ENCODE measurements at regions not wholly inside any gene's neighbourhood (a gene's known extent, or its start where the extent isn't known, plus 50 kb on each side); places are given as distances from the start of the nearest gene placed in this dataset.

GRCh38 chr3:137148406-137148805, 190.6 kb downstream of the IL20RB start:
- ChIA-PET CTCF (ENCODE audit: low intra/inter-chr PET ratio, low total read pairs) (no interaction called here), POLR2A (no interaction called here)
- Histone ChIP-seq H3K27me3 (ENCODE audit: control insufficient read depth in 1 of 2, insufficient read depth in 2 of 2, low read length in 2 of 2) (no peaks in the 10 kb centered on the region; a peak in 2 of 5 replicates), H3K9me3 (ENCODE audit: low read length) (no peaks in the 10 kb centered on the region), H4K20me1 (ENCODE audit: insufficient read depth, low read length) (no peaks in the 10 kb centered on the region), H3K36me3 (replicated peaks in 1 of 2; ENCODE audit: control insufficient read depth in 1 of 2, insufficient read depth in 2 of 2, low read length in 2 of 2) (no peaks in the 10 kb centered on the region), H2AFZ (ENCODE audit: low read length) (no peak overlapping the region), H3K27ac (ENCODE audit: extremely low read length, insufficient read depth, low read length) (no peak overlapping the region), H3K4me2 (ENCODE audit: low read depth, low read length) (no peak overlapping the region), H3K4me1 (ENCODE audit: insufficient read depth, low read length) (no peaks in the 10 kb centered on the region), H3K9ac (ENCODE audit: insufficient read depth, low read depth, low read length) (no peak overlapping the region), H3K79me2 (ENCODE audit: insufficient read depth, low read length) (no peaks in the 10 kb centered on the region), H3K4me3 (replicated peaks in 1 of 3; ENCODE audit: insufficient read depth in 1 of 3, low read depth in 2 of 3, low read length in 3 of 3) (no peak overlapping the region)
- TF ChIP-seq CBFB (CRISPR knock-in tag; IDR thresholded peaks at IDR 0.05) = no peak
- no peak for TF ChIP-seq NFATC3 (CRISPR knock-in tag; IDR thresholded peaks at IDR 0.05)
- TF ChIP-seq U2AF2 (IDR thresholded peaks at IDR 0.05; ENCODE audit: low read depth, low read length) = no peak
- no peak for TF ChIP-seq RXRB (CRISPR knock-in tag; IDR thresholded peaks at IDR 0.05; ENCODE audit: borderline replicate concordance)
- TF ChIP-seq ZSCAN9 (CRISPR knock-in tag; IDR thresholded peaks at IDR 0.05; ENCODE audit: borderline replicate concordance) = no peak
- TF ChIP-seq ZNF549 (CRISPR knock-in tag; IDR thresholded peaks at IDR 0.05) = no peak
- no peak for TF ChIP-seq MTA1 (CRISPR knock-in tag; IDR thresholded peaks at IDR 0.05; ENCODE audit: borderline replicate concordance)
- TF ChIP-seq ZNF207 (IDR thresholded peaks at IDR 0.05; ENCODE audit: borderline replicate concordance) = no peak
- TF ChIP-seq CCAR2 (optimal IDR thresholded peaks at IDR 0.05; ENCODE audit: low read depth, low read length) = no peak
- TF ChIP-seq, protein P1, sequence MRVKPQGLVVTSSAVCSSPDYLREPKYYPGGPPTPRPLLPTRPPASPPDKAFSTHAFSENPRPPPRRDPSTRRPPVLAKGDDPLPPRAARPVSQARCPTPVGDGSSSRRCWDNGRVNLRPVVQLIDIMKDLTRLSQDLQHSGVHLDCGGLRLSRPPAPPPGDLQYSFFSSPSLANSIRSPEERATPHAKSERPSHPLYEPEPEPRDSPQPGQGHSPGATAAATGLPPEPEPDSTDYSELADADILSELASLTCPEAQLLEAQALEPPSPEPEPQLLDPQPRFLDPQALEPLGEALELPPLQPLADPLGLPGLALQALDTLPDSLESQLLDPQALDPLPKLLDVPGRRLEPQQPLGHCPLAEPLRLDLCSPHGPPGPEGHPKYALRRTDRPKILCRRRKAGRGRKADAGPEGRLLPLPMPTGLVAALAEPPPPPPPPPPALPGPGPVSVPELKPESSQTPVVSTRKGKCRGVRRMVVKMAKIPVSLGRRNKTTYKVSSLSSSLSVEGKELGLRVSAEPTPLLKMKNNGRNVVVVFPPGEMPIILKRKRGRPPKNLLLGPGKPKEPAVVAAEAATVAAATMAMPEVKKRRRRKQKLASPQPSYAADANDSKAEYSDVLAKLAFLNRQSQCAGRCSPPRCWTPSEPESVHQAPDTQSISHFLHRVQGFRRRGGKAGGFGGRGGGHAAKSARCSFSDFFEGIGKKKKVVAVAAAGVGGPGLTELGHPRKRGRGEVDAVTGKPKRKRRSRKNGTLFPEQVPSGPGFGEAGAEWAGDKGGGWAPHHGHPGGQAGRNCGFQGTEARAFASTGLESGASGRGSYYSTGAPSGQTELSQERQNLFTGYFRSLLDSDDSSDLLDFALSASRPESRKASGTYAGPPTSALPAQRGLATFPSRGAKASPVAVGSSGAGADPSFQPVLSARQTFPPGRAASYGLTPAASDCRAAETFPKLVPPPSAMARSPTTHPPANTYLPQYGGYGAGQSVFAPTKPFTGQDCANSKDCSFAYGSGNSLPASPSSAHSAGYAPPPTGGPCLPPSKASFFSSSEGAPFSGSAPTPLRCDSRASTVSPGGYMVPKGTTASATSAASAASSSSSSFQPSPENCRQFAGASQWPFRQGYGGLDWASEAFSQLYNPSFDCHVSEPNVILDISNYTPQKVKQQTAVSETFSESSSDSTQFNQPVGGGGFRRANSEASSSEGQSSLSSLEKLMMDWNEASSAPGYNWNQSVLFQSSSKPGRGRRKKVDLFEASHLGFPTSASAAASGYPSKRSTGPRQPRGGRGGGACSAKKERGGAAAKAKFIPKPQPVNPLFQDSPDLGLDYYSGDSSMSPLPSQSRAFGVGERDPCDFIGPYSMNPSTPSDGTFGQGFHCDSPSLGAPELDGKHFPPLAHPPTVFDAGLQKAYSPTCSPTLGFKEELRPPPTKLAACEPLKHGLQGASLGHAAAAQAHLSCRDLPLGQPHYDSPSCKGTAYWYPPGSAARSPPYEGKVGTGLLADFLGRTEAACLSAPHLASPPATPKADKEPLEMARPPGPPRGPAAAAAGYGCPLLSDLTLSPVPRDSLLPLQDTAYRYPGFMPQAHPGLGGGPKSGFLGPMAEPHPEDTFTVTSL (CRISPR knock-in tag; IDR thresholded peaks at IDR 0.05; ENCODE audit: borderline replicate concordance) = no peak
- TF ChIP-seq HNF1B (CRISPR knock-in tag; IDR thresholded peaks at IDR 0.05) = no peak
- no peak for TF ChIP-seq TBX2 (CRISPR knock-in tag; IDR thresholded peaks at IDR 0.05; ENCODE audit: borderline replicate concordance)
- no peak for TF ChIP-seq KLF9 (CRISPR knock-in tag; IDR thresholded peaks at IDR 0.05; ENCODE audit: low read depth)
- no peak for TF ChIP-seq ZNF720 (CRISPR knock-in tag; IDR thresholded peaks at IDR 0.05)
- no peak for TF ChIP-seq ZNF746 (CRISPR knock-in tag; IDR thresholded peaks at IDR 0.05)
- ATAC-seq (no peak), FAIRE-seq (no peak), DNase-seq (ENCODE audit: low spot score) (no peak)
- WGBS (ENCODE audit: low lambda C conversion rate) = 0% methylated on average over 2 of the region's 3 CpGs
- intact Hi-C loops (cut with micrococcal nuclease; ENCODE audit: unreplicated experiment) = no loop called here
- no TSS peak for BruUV-seq (replicated peaks)
- in situ Hi-C loops (cut with HindIII; ENCODE audit: extremely low pct_ligation_motif_present, low pct_unique_long_range_greater_than_20kb) = no loop called here

Data from HepG2 (cell line).